K562 (cell line): ENCODE measurements at regions not wholly inside any gene's neighbourhood (a gene's known extent, or its start where the extent isn't known, plus 50 kb on each side); places are given as distances from the start of the nearest gene placed in this dataset.

Experiments used
- ATAC-seq: fragments of 200-7000 bp; cut with Tn5 transposase; 3 replicates; pipeline ENCODE4 v1.9.1; 2020; ENCODE audit warnings: moderate library complexity
- BruUV-seq: library from RNA; stranded (reverse); fragments of 400-500 nt; replicated peaks from 2 replicates; lab custom pipeline; 2021; lab: Mats Ljungman, UMichigan
- CTCF ChIA-PET: fragments of 300-600 bp; formaldehyde crosslinking; extraction: SDS; loops from one replicate; lab custom pipeline; 2021; ENCODE audit warnings: low intra/inter-chr PET ratio; lab: Yijun Ruan, JAX
- POLR2A ChIA-PET: fragments of 300-600, 350-650 bp; sonication (Branson Sonifier 250); formaldehyde crosslinking; extraction: SDS; loops from one replicate; lab custom pipeline; 2021; ENCODE audit warnings: antibody characterized with exemption, inconsistent platforms; lab: Yijun Ruan, JAX
- DNase-seq, 4 experiments: peaks; one replicate each; pipeline versions ENCODE4 v3.0.0 to v3.0.0-alpha.2; 2011 to 2018; ENCODE audit warnings: low spot score in 3 of 4, mixed read lengths in 3 of 4; ENCODE audit errors: extremely low read depth in 1 of 4
- FAIRE-seq: peaks from 2 replicates; lab custom pipeline; 2011; peaks lifted over from hg19 to GRCh38; lab: Jason Lieb, UNC
- H2AFZ ChIP-seq: 2 replicates; pipeline ENCODE4 v1.6.0; 2011; ENCODE audit warnings: low read depth, low read length, control low read depth, inconsistent platforms
- H3K27ac ChIP-seq: fragments of 200-600 bp; 3 replicates; pipeline ENCODE4 v1.8.0; 2011; ENCODE audit warnings: low read depth, mild to moderate bottlenecking, control low read depth, inconsistent platforms, low read length, moderate library complexity, mixed read lengths; ENCODE audit errors: extremely low read depth
- H3K27me3 ChIP-seq, 2 experiments: fragments of 300-600 bp in 1 of 2; 2 replicates in 1 of 2; 3 replicates in 1 of 2; pipeline versions ENCODE4 v1.6.0 to v1.8.0; 2011; ENCODE audit warnings: inconsistent platforms in 2 of 2, low read length in 2 of 2, mild to moderate bottlenecking in 1 of 2, mixed read lengths in 1 of 2, moderate library complexity in 1 of 2; ENCODE audit not compliant: control insufficient read depth in 2 of 2, insufficient read depth in 2 of 2
- H3K36me3 ChIP-seq: fragments of 300-600 bp; 3 replicates; pipeline ENCODE4 v1.8.0; 2011; ENCODE audit warnings: mild to moderate bottlenecking, low read length, inconsistent platforms; ENCODE audit not compliant: control insufficient read depth, insufficient read depth
- H3K4me1 ChIP-seq, 2 experiments: fragments of 200-600 bp in 1 of 2; replicated peaks in 1 of 2; 2 replicates in 1 of 2; 3 replicates in 1 of 2; pipeline versions ENCODE4 v1.5.1 to v1.8.0; 2011; ENCODE audit warnings: inconsistent platforms in 2 of 2, low read length in 2 of 2, mild to moderate bottlenecking in 1 of 2, mixed read lengths in 1 of 2, moderate library complexity in 1 of 2; ENCODE audit not compliant: control insufficient read depth in 2 of 2, insufficient read depth in 2 of 2
- H3K4me2 ChIP-seq: 2 replicates; pipeline ENCODE4 v1.6.1; 2011; ENCODE audit warnings: low read length, control low read depth, inconsistent platforms, mixed read lengths; ENCODE audit not compliant: insufficient read depth
- H3K4me3 ChIP-seq: fragments of 200-600 bp; sonication (generic), shearing (Covaris generic); 2 replicates; pipeline ENCODE4 v1.5.1; 2016; ENCODE audit warnings: control low read depth, inconsistent platforms
- H3K79me2 ChIP-seq: fragments of 200-600 bp; 3 replicates; pipeline ENCODE4 v1.8.0; 2011; ENCODE audit warnings: low read length, inconsistent platforms; ENCODE audit not compliant: control insufficient read depth, insufficient read depth
- H3K9ac ChIP-seq, 2 experiments: 2 replicates each; pipeline versions ENCODE4 v1.6.0 to v1.6.1; 2011; ENCODE audit warnings: low read depth in 2 of 2, low read length in 2 of 2, control low read depth in 1 of 2, inconsistent platforms in 1 of 2, mild to moderate bottlenecking in 1 of 2, mixed read lengths in 1 of 2; ENCODE audit not compliant: insufficient read depth in 1 of 2
- H3K9me1 ChIP-seq: one replicate; pipeline ENCODE4 v1.6.0; 2011; ENCODE audit warnings: inconsistent platforms, mild to moderate bottlenecking, low read length, moderate library complexity; ENCODE audit not compliant: control insufficient read depth, insufficient read depth
- H3K9me3 ChIP-seq: replicated peaks from 2 replicates; pipeline ENCODE4 v1.5.1; 2011; ENCODE audit warnings: low read depth, low read length, inconsistent platforms; ENCODE audit not compliant: control insufficient read depth, insufficient read depth
- H4K20me1 ChIP-seq: replicated peaks from 2 replicates; pipeline ENCODE4 v1.6.1; 2011; ENCODE audit warnings: low read length, inconsistent platforms, mixed read lengths; ENCODE audit not compliant: control insufficient read depth, insufficient read depth
- CEBPG ChIP-seq, 3 experiments: fragments of 200-800 bp in 1 of 3; sonication (Bioruptor generic) in 1 of 3; sonication (generic) in 1 of 3; formaldehyde crosslinking in 1 of 3; IDR thresholded peaks in 2 of 3; conservative IDR thresholded peaks in 1 of 3; 2 replicates each; pipeline versions ENCODE4 v1.6.1 to v1.8.0; 2016 to 2022; ENCODE audit warnings: missing compliant biosample characterization in 2 of 3, missing genetic modification characterization in 2 of 3, mild to moderate bottlenecking in 1 of 3, missing genetic modification reagents in 1 of 3
- CHD2 ChIP-seq: IDR thresholded peaks from 2 replicates; pipeline ENCODE4 v1.6.1; 2011; ENCODE audit warnings: low read depth, low read length
- HCFC1 ChIP-seq: IDR thresholded peaks from 2 replicates; pipeline ENCODE4 v1.6.1; 2012; ENCODE audit warnings: low read depth, low read length, improper control_type of control experiment
- KDM4B ChIP-seq, 2 experiments: fragments of 450-650 bp in 1 of 2; sonication (generic) in 1 of 2; IDR thresholded peaks; 2 replicates each; pipeline ENCODE4 v1.6.1; 2016 to 2017; ENCODE audit warnings: borderline replicate concordance in 2 of 2, antibody characterized with exemption in 1 of 2, low read depth in 1 of 2, mild to moderate bottlenecking in 1 of 2
- TARDBP ChIP-seq: fragments of 450-650 bp; IDR thresholded peaks from 2 replicates; pipeline ENCODE4 v1.6.1; 2016
- TRIM28 ChIP-seq: fragments of 450-650 bp; IDR thresholded peaks from 2 replicates; pipeline ENCODE4 v1.6.1; 2017
- ZNF436 ChIP-seq: fragments of 250-450, 450-650 bp; sonication (Bioruptor Pico); formaldehyde crosslinking; IDR thresholded peaks from 2 replicates; pipeline ENCODE4 v1.7.0; 2020; ENCODE audit warnings: mild to moderate bottlenecking
- ZNF695 ChIP-seq: fragments of 450-650 bp; formaldehyde crosslinking; IDR thresholded peaks from 2 replicates; pipeline ENCODE4 v1.4.0; 2020; ENCODE audit warnings: mild to moderate bottlenecking, moderate library complexity
- WGBS: fragments of 100-300 bp; shearing (Covaris generic); methylation state at CpG from one replicate; pipeline ENCODE4 v1.1.6; 2016; ENCODE audit warnings: low coverage, mixed read lengths; ENCODE audit not compliant: insufficient coverage; ENCODE audit errors: missing lambda C conversion rate; 5-methylcytosine and 5-hydroxymethylcytosine counted together
- in situ Hi-C: fragments of 300-500 bp; cut with MboI; formaldehyde crosslinking; loops from 4 replicates; pipeline ENCODE4 v1.15.0; 2018; ENCODE audit warnings: inconsistent platforms, mixed read lengths
- intact Hi-C: fragments of 100-400 bp; cut with micrococcal nuclease; formaldehyde crosslinking; loops from 2 replicates; pipeline ENCODE4 v1.14.2; 2022
- TF ChIP-seq, protein P1 (sequence below): sonication (generic); formaldehyde crosslinking; IDR thresholded peaks from 2 replicates; pipeline ENCODE4 v1.8.1; 2023; ENCODE audit warnings: missing genetic modification reagents, mild to moderate bottlenecking, borderline replicate concordance
- TF ChIP-seq, protein P2 (sequence below): fragments of 150-350 bp; IDR thresholded peaks from 2 replicates; pipeline ENCODE4 v1.6.1; 2014; ENCODE audit warnings: low read depth, mild to moderate bottlenecking, low read length, borderline replicate concordance
- TF ChIP-seq, protein P3 (sequence below), 3 experiments: fragments of 200-800 bp in 1 of 3; sonication (Bioruptor generic) in 1 of 3; sonication (generic) in 1 of 3; formaldehyde crosslinking in 1 of 3; IDR thresholded peaks; 2 replicates each; pipeline versions ENCODE4 v1.6.1 to v1.8.0; 2016 to 2022; ENCODE audit warnings: mild to moderate bottlenecking in 2 of 3, missing compliant biosample characterization in 2 of 3, missing genetic modification characterization in 2 of 3, missing genetic modification reagents in 1 of 3

DNA sequence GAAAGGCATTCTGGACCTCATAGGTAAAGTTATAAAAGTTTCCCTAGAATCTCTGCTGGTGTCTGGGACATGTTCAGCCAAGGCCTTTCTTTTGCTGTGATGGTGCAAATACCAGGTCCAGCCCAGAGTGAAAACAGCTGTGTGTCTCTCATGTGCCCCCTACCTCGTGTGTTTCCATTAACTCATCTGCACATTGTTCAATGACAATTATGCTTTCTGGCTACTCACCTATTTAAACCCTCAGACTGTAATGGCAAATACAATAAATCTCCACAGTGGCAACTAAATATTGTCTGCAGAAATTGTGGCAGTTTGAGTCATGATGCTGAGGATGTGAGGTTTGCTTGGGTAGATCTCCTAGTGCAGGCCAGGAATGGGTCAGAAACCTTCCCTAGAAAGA is 53.1 kb upstream of the GALNT15 start:
- POLR2A ChIA-PET = no interaction called here
- H3K79me2 ChIP-seq = no peaks in the 10 kb centered on the region
- no TSS peak for BruUV-seq
- no peak for ATAC-seq
- H4K20me1 ChIP-seq = no peaks in the 10 kb centered on the region
- intact Hi-C loops = no loop called here
- WGBS = 0% methylated on average over 1 of the region's 1 CpG
- no peaks in the 10 kb centered on the region for H3K9me3 ChIP-seq
- FAIRE-seq = no peak
- no peak overlapping the region for H2AFZ ChIP-seq
- no peaks in the 10 kb centered on the region; a peak in 1 of 5 replicates for H3K27me3 ChIP-seq
- H3K36me3 ChIP-seq = no peaks in the 10 kb centered on the region
- CTCF ChIA-PET = no interaction called here
- H3K4me2 ChIP-seq = no peak overlapping the region
- no peak overlapping the region for H3K4me3 ChIP-seq
- no peak overlapping the region for H3K27ac ChIP-seq
- in situ Hi-C loops = no loop called here
- H3K9me1 ChIP-seq = no peaks in the 10 kb centered on the region
- DNase-seq = no peak
- H3K9ac ChIP-seq = no peak overlapping the region
- H3K4me1 ChIP-seq = no peaks in the 10 kb centered on the region
- TF ChIP-seq TARDBP (no peak), HCFC1 (no peak), CHD2 (no peak), CEBPG (CRISPR knock-in tag; IDR thresholded peaks at IDR 0.05) (no peak), CEBPG (tag; conservative IDR thresholded peaks at IDR 0.05 in 1 of 2, IDR thresholded peaks at IDR 0.05 in 1 of 2) (no peak), ZNF695 (no peak), TRIM28 (no peak), KDM4B (IDR thresholded peaks at IDR 0.05; ENCODE audit: borderline replicate concordance in 2 of 2, low read depth in 1 of 2) (no peak), ZNF436 (CRISPR knock-in tag) (no peak)
- TF ChIP-seq, protein P1, sequence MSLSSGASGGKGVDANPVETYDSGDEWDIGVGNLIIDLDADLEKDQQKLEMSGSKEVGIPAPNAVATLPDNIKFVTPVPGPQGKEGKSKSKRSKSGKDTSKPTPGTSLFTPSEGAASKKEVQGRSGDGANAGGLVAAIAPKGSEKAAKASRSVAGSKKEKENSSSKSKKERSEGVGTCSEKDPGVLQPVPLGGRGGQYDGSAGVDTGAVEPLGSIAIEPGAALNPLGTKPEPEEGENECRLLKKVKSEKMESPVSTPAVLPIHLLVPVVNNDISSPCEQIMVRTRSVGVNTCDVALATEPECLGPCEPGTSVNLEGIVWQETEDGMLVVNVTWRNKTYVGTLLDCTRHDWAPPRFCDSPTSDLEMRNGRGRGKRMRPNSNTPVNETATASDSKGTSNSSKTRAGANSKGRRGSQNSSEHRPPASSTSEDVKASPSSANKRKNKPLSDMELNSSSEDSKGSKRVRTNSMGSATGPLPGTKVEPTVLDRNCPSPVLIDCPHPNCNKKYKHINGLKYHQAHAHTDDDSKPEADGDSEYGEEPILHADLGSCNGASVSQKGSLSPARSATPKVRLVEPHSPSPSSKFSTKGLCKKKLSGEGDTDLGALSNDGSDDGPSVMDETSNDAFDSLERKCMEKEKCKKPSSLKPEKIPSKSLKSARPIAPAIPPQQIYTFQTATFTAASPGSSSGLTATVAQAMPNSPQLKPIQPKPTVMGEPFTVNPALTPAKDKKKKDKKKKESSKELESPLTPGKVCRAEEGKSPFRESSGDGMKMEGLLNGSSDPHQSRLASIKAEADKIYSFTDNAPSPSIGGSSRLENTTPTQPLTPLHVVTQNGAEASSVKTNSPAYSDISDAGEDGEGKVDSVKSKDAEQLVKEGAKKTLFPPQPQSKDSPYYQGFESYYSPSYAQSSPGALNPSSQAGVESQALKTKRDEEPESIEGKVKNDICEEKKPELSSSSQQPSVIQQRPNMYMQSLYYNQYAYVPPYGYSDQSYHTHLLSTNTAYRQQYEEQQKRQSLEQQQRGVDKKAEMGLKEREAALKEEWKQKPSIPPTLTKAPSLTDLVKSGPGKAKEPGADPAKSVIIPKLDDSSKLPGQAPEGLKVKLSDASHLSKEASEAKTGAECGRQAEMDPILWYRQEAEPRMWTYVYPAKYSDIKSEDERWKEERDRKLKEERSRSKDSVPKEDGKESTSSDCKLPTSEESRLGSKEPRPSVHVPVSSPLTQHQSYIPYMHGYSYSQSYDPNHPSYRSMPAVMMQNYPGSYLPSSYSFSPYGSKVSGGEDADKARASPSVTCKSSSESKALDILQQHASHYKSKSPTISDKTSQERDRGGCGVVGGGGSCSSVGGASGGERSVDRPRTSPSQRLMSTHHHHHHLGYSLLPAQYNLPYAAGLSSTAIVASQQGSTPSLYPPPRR (CRISPR knock-in tag) = no peak
- TF ChIP-seq, protein P2, sequence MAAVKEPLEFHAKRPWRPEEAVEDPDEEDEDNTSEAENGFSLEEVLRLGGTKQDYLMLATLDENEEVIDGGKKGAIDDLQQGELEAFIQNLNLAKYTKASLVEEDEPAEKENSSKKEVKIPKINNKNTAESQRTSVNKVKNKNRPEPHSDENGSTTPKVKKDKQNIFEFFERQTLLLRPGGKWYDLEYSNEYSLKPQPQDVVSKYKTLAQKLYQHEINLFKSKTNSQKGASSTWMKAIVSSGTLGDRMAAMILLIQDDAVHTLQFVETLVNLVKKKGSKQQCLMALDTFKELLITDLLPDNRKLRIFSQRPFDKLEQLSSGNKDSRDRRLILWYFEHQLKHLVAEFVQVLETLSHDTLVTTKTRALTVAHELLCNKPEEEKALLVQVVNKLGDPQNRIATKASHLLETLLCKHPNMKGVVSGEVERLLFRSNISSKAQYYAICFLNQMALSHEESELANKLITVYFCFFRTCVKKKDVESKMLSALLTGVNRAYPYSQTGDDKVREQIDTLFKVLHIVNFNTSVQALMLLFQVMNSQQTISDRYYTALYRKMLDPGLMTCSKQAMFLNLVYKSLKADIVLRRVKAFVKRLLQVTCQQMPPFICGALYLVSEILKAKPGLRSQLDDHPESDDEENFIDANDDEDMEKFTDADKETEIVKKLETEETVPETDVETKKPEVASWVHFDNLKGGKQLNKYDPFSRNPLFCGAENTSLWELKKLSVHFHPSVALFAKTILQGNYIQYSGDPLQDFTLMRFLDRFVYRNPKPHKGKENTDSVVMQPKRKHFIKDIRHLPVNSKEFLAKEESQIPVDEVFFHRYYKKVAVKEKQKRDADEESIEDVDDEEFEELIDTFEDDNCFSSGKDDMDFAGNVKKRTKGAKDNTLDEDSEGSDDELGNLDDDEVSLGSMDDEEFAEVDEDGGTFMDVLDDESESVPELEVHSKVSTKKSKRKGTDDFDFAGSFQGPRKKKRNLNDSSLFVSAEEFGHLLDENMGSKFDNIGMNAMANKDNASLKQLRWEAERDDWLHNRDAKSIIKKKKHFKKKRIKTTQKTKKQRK = no peak
- TF ChIP-seq, protein P3, sequence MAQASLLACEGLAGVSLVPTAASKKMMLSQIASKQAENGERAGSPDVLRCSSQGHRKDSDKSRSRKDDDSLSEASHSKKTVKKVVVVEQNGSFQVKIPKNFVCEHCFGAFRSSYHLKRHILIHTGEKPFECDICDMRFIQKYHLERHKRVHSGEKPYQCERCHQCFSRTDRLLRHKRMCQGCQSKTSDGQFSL (CRISPR knock-in tag; IDR thresholded peaks at IDR 0.05) = no peak
- TF ChIP-seq, protein P3 (tag; IDR thresholded peaks at IDR 0.05) = no peak
